HG03354 (cell line): ENCODE measurements at regions not wholly inside any gene's neighbourhood (a gene's known extent, or its start where the extent isn't known, plus 50 kb on each side); places are given as distances from the start of the nearest gene placed in this dataset.

Experiments used
- ATAC-seq: cut with Tn5 transposase; IDR thresholded peaks from one replicate; pipeline ENCODE4 v1.9.1; 2021; ENCODE audit warnings: mild to moderate bottlenecking; ENCODE audit not compliant: unreplicated experiment, poor library complexity, severe bottlenecking

- no peak for ATAC-seq
Measured at GRCh38 chr15:97730315-97730714, 230.2 kb upstream of the ARRDC4 start.

GRCh38 chr15:97731859-97732258, 228.6 kb upstream of the ARRDC4 start:
- no peak for ATAC-seq

GRCh38 chr15:97733373-97733772, 227.1 kb upstream of the ARRDC4 start:
- no peak for ATAC-seq

GRCh38 chr15:97736748-97737147, 223.8 kb upstream of the ARRDC4 start:
- ATAC-seq: no peak

- ATAC-seq: peak; percentile 98
Measured at GRCh38 chr15:97745481-97746071, 214.9 kb upstream of the ARRDC4 start.

- ATAC-seq: no peak
Measured at GRCh38 chr15:97747342-97747741, 213.2 kb upstream of the ARRDC4 start.

GRCh38 chr15:97748576-97748975, 211.9 kb upstream of the ARRDC4 start:
- no peak for ATAC-seq

- ATAC-seq: no peak
Measured at GRCh38 chr15:97750060-97750459, 210.4 kb upstream of the ARRDC4 start.

GRCh38 chr15:97755726-97756125, 204.8 kb upstream of the ARRDC4 start:
- ATAC-seq: no peak

- no peak for ATAC-seq
Measured at GRCh38 chr15:97759363-97759762, 201.1 kb upstream of the ARRDC4 start.

- no peak for ATAC-seq
Measured at GRCh38 chr15:97761110-97761509, 199.4 kb upstream of the ARRDC4 start.

- ATAC-seq: no peak
Measured at GRCh38 chr15:97783240-97783639, 177.3 kb upstream of the ARRDC4 start.

- no peak for ATAC-seq
Measured at GRCh38 chr15:97786741-97787140, 173.8 kb upstream of the ARRDC4 start.

GRCh38 chr15:97790180-97790579, 170.3 kb upstream of the ARRDC4 start:
- no peak for ATAC-seq

- no peak for ATAC-seq
Measured at GRCh38 chr15:97791824-97792792, 168.4 kb upstream of the ARRDC4 start.

- ATAC-seq: no peak
Measured at GRCh38 chr15:97804950-97805349, 155.6 kb upstream of the ARRDC4 start.

GRCh38 chr15:97806766-97807165, 153.7 kb upstream of the ARRDC4 start:
- no peak for ATAC-seq

- no peak for ATAC-seq
Measured at GRCh38 chr15:97815835-97816234, 144.7 kb upstream of the ARRDC4 start.

- no peak for ATAC-seq
Measured at GRCh38 chr15:97817276-97817890, 143.1 kb upstream of the ARRDC4 start.

GRCh38 chr15:97836003-97836402, 124.5 kb upstream of the ARRDC4 start:
- no peak for ATAC-seq

GRCh38 chr15:97837896-97838295, 122.6 kb upstream of the ARRDC4 start:
- ATAC-seq: no peak
